ENCODE measurements at regions not wholly inside any gene's neighbourhood (a gene's known extent, or its start where the extent isn't known, plus 50 kb on each side); places are given as distances from the start of the nearest gene placed in this dataset.

DNA sequence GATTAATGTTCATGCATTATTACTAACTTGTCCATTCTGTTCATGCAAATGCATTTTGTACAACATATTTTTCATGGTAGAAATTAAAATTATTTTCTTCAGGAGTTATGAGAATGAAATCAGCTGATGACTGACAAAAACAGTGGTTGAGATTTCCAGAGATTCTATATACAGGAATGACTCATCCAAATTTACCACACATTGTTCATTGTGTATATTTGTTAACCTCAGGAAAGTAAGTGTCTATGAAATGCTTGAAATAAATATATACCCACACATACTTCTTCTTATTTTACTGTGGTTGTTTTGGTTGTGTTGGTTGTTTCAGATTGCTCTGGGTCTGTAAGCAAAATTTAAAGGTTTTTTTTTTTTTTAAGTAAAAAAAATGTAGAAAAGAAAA lies 108.1 kb upstream of the SP8 start:
- TF ChIP-seq, protein P1, sequence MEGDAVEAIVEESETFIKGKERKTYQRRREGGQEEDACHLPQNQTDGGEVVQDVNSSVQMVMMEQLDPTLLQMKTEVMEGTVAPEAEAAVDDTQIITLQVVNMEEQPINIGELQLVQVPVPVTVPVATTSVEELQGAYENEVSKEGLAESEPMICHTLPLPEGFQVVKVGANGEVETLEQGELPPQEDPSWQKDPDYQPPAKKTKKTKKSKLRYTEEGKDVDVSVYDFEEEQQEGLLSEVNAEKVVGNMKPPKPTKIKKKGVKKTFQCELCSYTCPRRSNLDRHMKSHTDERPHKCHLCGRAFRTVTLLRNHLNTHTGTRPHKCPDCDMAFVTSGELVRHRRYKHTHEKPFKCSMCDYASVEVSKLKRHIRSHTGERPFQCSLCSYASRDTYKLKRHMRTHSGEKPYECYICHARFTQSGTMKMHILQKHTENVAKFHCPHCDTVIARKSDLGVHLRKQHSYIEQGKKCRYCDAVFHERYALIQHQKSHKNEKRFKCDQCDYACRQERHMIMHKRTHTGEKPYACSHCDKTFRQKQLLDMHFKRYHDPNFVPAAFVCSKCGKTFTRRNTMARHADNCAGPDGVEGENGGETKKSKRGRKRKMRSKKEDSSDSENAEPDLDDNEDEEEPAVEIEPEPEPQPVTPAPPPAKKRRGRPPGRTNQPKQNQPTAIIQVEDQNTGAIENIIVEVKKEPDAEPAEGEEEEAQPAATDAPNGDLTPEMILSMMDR (IDR thresholded peaks at IDR 0.05), result no peak
- no peak for TF ChIP-seq ZFX (IDR thresholded peaks at IDR 0.05; ENCODE audit: borderline replicate concordance)
